ENCODE measurements at regions not wholly inside any gene's neighbourhood (a gene's known extent, or its start where the extent isn't known, plus 50 kb on each side); places are given as distances from the start of the nearest gene placed in this dataset.

GRCh38 chr2:126224776-126225175 lies 431.2 kb upstream of the GYPC start:
- TF ChIP-seq POLR2A (IDR thresholded peaks at IDR 0.05) (no peak), CTCF (IDR thresholded peaks at IDR 0.05) (no peak)

All from lower leg skin (tissue), 3 donors.